Erythroblast (primary cell): ENCODE measurements at regions not wholly inside any gene's neighbourhood (a gene's known extent, or its start where the extent isn't known, plus 50 kb on each side); places are given as distances from the start of the nearest gene placed in this dataset.

Experiments
- GATA1 ChIP-seq: IDR thresholded peaks from 2 replicates; pipeline ENCODE4 v1.6.1; 2011; ENCODE audit warnings: low read depth, mild to moderate bottlenecking, control low read depth, low read length, moderate library complexity
- POLR2A ChIP-seq: IDR thresholded peaks from 2 replicates; pipeline ENCODE4 v1.6.1; 2011; ENCODE audit warnings: mild to moderate bottlenecking, low read length

- no peak for TF ChIP-seq POLR2A
- no peak for TF ChIP-seq GATA1
Observed at GRCh38 chr2:39834426-39834825, 55.4 kb upstream of the THUMPD2 start.
